H9 (cell line): ENCODE measurements at regions not wholly inside any gene's neighbourhood (a gene's known extent, or its start where the extent isn't known, plus 50 kb on each side); places are given as distances from the start of the nearest gene placed in this dataset.

ENCODE experiments used
- DNase-seq: peaks from one replicate; pipeline ENCODE4 v3.0.0-alpha.2; 2017
- H2AFZ ChIP-seq: one replicate; pipeline ENCODE4 v1.6.1; 2013; ENCODE audit warnings: mild to moderate bottlenecking, low read length, control low read depth, moderate library complexity
- H2AK5ac ChIP-seq: 2 replicates; pipeline ENCODE4 v1.6.1; 2013; ENCODE audit warnings: low read length, control low read depth, mixed read lengths; ENCODE audit not compliant: insufficient read length
- H2BK120ac ChIP-seq: one replicate; pipeline ENCODE4 v1.6.1; 2013; ENCODE audit warnings: low read depth, mild to moderate bottlenecking, low read length, control low read depth, inconsistent platforms; ENCODE audit not compliant: poor library complexity, severe bottlenecking
- H2BK12ac ChIP-seq: 2 replicates; pipeline ENCODE4 v1.6.1; 2013; ENCODE audit warnings: low read length, control low read depth, mixed read lengths, low read depth; ENCODE audit not compliant: insufficient read length
- H2BK15ac ChIP-seq: 2 replicates; pipeline ENCODE4 v1.6.1; 2013; ENCODE audit warnings: low read depth, low read length, control low read depth
- H2BK20ac ChIP-seq: one replicate; pipeline ENCODE4 v1.6.1; 2013; ENCODE audit warnings: low read depth, mild to moderate bottlenecking, low read length, control low read depth, inconsistent platforms; ENCODE audit not compliant: poor library complexity, severe bottlenecking
- H2BK5ac ChIP-seq: 2 replicates; pipeline ENCODE4 v1.6.1; 2013; ENCODE audit warnings: low read length, control low read depth, mixed read lengths; ENCODE audit not compliant: insufficient read length
- H3K14ac ChIP-seq: 2 replicates; pipeline ENCODE4 v1.6.1; 2013; ENCODE audit warnings: low read length, control low read depth; ENCODE audit not compliant: insufficient read depth
- H3K18ac ChIP-seq: 2 replicates; pipeline ENCODE4 v1.6.1; 2013; ENCODE audit warnings: low read depth, mild to moderate bottlenecking, mixed read lengths, low read length, control low read depth; ENCODE audit not compliant: insufficient read length
- H3K23ac ChIP-seq: 2 replicates; pipeline ENCODE4 v1.6.1; 2013; ENCODE audit warnings: low read length, control low read depth, mixed read lengths, low read depth; ENCODE audit not compliant: insufficient read length
- H3K23me2 ChIP-seq: 2 replicates; pipeline ENCODE4 v1.6.1; 2013; ENCODE audit warnings: low read depth, mild to moderate bottlenecking, mixed read lengths, low read length, control low read depth; ENCODE audit not compliant: insufficient read length, poor library complexity, severe bottlenecking
- H3K27ac ChIP-seq: 2 replicates; pipeline ENCODE4 v1.5.1; 2013; ENCODE audit warnings: low read length, control low read depth, mixed read lengths, low read depth; ENCODE audit not compliant: insufficient read length
- H3K27me3 ChIP-seq: 2 replicates; pipeline ENCODE4 v1.6.1; 2013; ENCODE audit warnings: low read length, control low read depth, inconsistent platforms; ENCODE audit not compliant: insufficient read depth
- H3K4ac ChIP-seq: 2 replicates; pipeline ENCODE4 v1.6.1; 2013; ENCODE audit warnings: low read depth, mild to moderate bottlenecking, control low read depth, inconsistent platforms, low read length, moderate library complexity
- H3K4me1 ChIP-seq: 2 replicates; pipeline ENCODE4 v1.6.1; 2013; ENCODE audit warnings: low read length, control low read depth, inconsistent platforms; ENCODE audit not compliant: insufficient read depth
- H3K4me2 ChIP-seq: 2 replicates; pipeline ENCODE4 v1.6.1; 2013; ENCODE audit warnings: low read length, control low read depth, mixed read lengths; ENCODE audit not compliant: insufficient read length, insufficient read depth
- H3K56ac ChIP-seq: 2 replicates; pipeline ENCODE4 v1.6.1; 2013; ENCODE audit warnings: low read depth, mild to moderate bottlenecking, mixed read lengths, low read length, control low read depth; ENCODE audit not compliant: insufficient read length
- H3K79me1 ChIP-seq: 2 replicates; pipeline ENCODE4 v1.6.1; 2013; ENCODE audit warnings: low read depth, mild to moderate bottlenecking, moderate library complexity, low read length, control low read depth, inconsistent platforms; ENCODE audit not compliant: insufficient read depth, poor library complexity, severe bottlenecking
- H3K79me2 ChIP-seq: 2 replicates; pipeline ENCODE4 v1.6.1; 2013; ENCODE audit warnings: low read length, control low read depth, inconsistent platforms; ENCODE audit not compliant: insufficient read depth
- H3K9ac ChIP-seq: 2 replicates; pipeline ENCODE4 v1.6.1; 2013; ENCODE audit warnings: low read length, control low read depth, mixed read lengths; ENCODE audit not compliant: insufficient read length; ENCODE audit errors: extremely low read depth
- H3K9me3 ChIP-seq: one replicate; pipeline ENCODE4 v1.6.1; 2013; ENCODE audit warnings: low read depth, low read length, inconsistent platforms; ENCODE audit not compliant: control insufficient read depth
- H3T11ph ChIP-seq: one replicate; pipeline ENCODE4 v1.6.1; 2013; ENCODE audit warnings: mild to moderate bottlenecking, low read length, control low read depth, inconsistent platforms
- H4K20me1 ChIP-seq: one replicate; pipeline ENCODE4 v1.6.1; 2013; ENCODE audit not compliant: control insufficient read depth, insufficient read length, insufficient read depth
- H4K5ac ChIP-seq: 2 replicates; pipeline ENCODE4 v1.6.1; 2013; ENCODE audit warnings: low read depth, mild to moderate bottlenecking, mixed read lengths, low read length, control low read depth; ENCODE audit not compliant: insufficient read length
- H4K8ac ChIP-seq: replicated peaks from 2 replicates; pipeline ENCODE4 v1.6.1; 2013; ENCODE audit warnings: low read length, control low read depth, mixed read lengths, low read depth; ENCODE audit not compliant: insufficient read length
- H4K91ac ChIP-seq: 2 replicates; pipeline ENCODE4 v1.6.1; 2013; ENCODE audit warnings: low read depth, mild to moderate bottlenecking, moderate library complexity, mixed read lengths, low read length, control low read depth; ENCODE audit not compliant: insufficient read length
- H3K27ac Mint-ChIP-seq, 3 experiments: 2 replicates in 2 of 3; 3 replicates in 1 of 3; pipeline ENCODE4 v1.8.0; 2020 to 2021; ENCODE audit warnings: mixed read lengths in 3 of 3, mild to moderate bottlenecking in 1 of 3, moderate library complexity in 1 of 3
- H3K27me3 Mint-ChIP-seq: 2 replicates; pipeline ENCODE4 v1.8.0; 2021; ENCODE audit warnings: low read depth, mild to moderate bottlenecking, moderate library complexity, mixed read lengths
- H3K36me3 Mint-ChIP-seq, 3 experiments: 2 replicates in 2 of 3; 3 replicates in 1 of 3; pipeline ENCODE4 v1.8.0; 2020 to 2021; ENCODE audit warnings: low read depth in 3 of 3, mixed read lengths in 3 of 3; ENCODE audit not compliant: insufficient read depth in 1 of 3
- H3K4me1 Mint-ChIP-seq, 2 experiments: 2 replicates each; pipeline ENCODE4 v1.8.0; 2020; ENCODE audit warnings: mixed read lengths in 2 of 2
- H3K4me3 Mint-ChIP-seq, 2 experiments: 2 replicates in 1 of 2; 3 replicates in 1 of 2; pipeline ENCODE4 v1.8.0; 2020 to 2021; ENCODE audit warnings: mild to moderate bottlenecking in 2 of 2, mixed read lengths in 2 of 2, moderate library complexity in 1 of 2
- H3K9me3 Mint-ChIP-seq, 2 experiments: 2 replicates in 1 of 2; 3 replicates in 1 of 2; pipeline ENCODE4 v1.8.0; 2020; ENCODE audit warnings: mild to moderate bottlenecking in 2 of 2, mixed read lengths in 2 of 2, moderate library complexity in 1 of 2
- WGBS: extraction: QIAGEN DNeasy Blood & Tissue Kit; methylation state at CpG from one replicate; pipeline ENCODE4 v1.1.7; 2013; ENCODE audit warnings: missing lambda C conversion rate, low lambda C conversion rate, mixed read lengths; ENCODE audit not compliant: insufficient read length; ENCODE audit errors: extremely low coverage; 5-methylcytosine and 5-hydroxymethylcytosine counted together
- TF ChIP-seq, protein P1 (sequence below): fragments of 200-600 bp; sonication (generic); conservative IDR thresholded peaks from 3 replicates; pipeline ENCODE4 v1.8.0; 2021; ENCODE audit warnings: antibody characterized with exemption, mild to moderate bottlenecking

GRCh38 chr4:15151033-15151432 is 148.8 kb downstream of the CPEB2 start:
- Histone ChIP-seq H2BK5ac (no peak overlapping the region), H2BK20ac (no peak overlapping the region), H3K27me3 (no peaks in the 10 kb centered on the region), H3K56ac (no peak overlapping the region), H4K20me1 (no peaks in the 10 kb centered on the region), H3K4ac (no peak overlapping the region), H3K27ac (no peak overlapping the region), H3K18ac (no peak overlapping the region), H3K9me3 (no peaks in the 10 kb centered on the region), H3K4me1 (peaks cover 7% of the 10 kb centered on the region; the same call in 1 of the 2 replicates), H3T11ph (no peak overlapping the region), H2BK15ac (no peak overlapping the region), H4K5ac (no peak overlapping the region), H3K79me1 (no peaks in the 10 kb centered on the region), H3K9ac (no peak overlapping the region), H3K4me2 (no peak overlapping the region), H2BK120ac (no peak overlapping the region), H4K91ac (no peak overlapping the region), H2BK12ac (no peak overlapping the region), H3K79me2 (no peaks in the 10 kb centered on the region), H3K23me2 (no peaks in the 10 kb centered on the region), H4K8ac (no peak overlapping the region), H2AK5ac (no peak overlapping the region), H2AFZ (no peak overlapping the region), H3K14ac (no peak overlapping the region), H3K23ac (no peak overlapping the region)
- peaks cover 5% of the 10 kb centered on the region for H3K27me3 Mint-ChIP-seq
- H3K27ac Mint-ChIP-seq: no peak overlapping the region
- DNase-seq: no peak
- H3K36me3 Mint-ChIP-seq: 0 out of 7 replicates have a peak, but pooled peaks cover 0 to 2% (median 0%) of the 10 kb centered on the region in 3 experiments
- WGBS: no CpG with 5 or more reads among the region's 1 CpG
- no peaks in the 10 kb centered on the region; a peak in 1 of 5 replicates for H3K9me3 Mint-ChIP-seq
- H3K4me1 Mint-ChIP-seq: peaks cover 28 to 31% of the 10 kb centered on the region in 2 experiments
- H3K4me3 Mint-ChIP-seq: no peak overlapping the region
- TF ChIP-seq, protein P1, sequence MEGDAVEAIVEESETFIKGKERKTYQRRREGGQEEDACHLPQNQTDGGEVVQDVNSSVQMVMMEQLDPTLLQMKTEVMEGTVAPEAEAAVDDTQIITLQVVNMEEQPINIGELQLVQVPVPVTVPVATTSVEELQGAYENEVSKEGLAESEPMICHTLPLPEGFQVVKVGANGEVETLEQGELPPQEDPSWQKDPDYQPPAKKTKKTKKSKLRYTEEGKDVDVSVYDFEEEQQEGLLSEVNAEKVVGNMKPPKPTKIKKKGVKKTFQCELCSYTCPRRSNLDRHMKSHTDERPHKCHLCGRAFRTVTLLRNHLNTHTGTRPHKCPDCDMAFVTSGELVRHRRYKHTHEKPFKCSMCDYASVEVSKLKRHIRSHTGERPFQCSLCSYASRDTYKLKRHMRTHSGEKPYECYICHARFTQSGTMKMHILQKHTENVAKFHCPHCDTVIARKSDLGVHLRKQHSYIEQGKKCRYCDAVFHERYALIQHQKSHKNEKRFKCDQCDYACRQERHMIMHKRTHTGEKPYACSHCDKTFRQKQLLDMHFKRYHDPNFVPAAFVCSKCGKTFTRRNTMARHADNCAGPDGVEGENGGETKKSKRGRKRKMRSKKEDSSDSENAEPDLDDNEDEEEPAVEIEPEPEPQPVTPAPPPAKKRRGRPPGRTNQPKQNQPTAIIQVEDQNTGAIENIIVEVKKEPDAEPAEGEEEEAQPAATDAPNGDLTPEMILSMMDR: no peak
